ENCODE measurements at regions not wholly inside any gene's neighbourhood (a gene's known extent, or its start where the extent isn't known, plus 50 kb on each side); places are given as distances from the start of the nearest gene placed in this dataset.

- no peak for DNase-seq
These were observed 140.7 kb downstream of the PFKFB3 start for GRCh38 chr10:6343305-6344010.

- no peak for DNase-seq
These were observed 142.7 kb downstream of the PFKFB3 start for GRCh38 chr10:6345404-6345803.

GRCh38 chr10:6346631-6347030 is 143.9 kb downstream of the PFKFB3 start:
- no peak for DNase-seq

GRCh38 chr10:6347391-6347951 is 144.7 kb downstream of the PFKFB3 start:
- peak; percentile 60 for DNase-seq

GRCh38 chr10:6348096-6348874 is 145.6 kb downstream of the PFKFB3 start:
- peak; percentile 84 for DNase-seq

- DNase-seq: no peak
These were observed 147.3 kb downstream of the PFKFB3 start for GRCh38 chr10:6349846-6350535.

GRCh38 chr10:6350609-6351008 is 147.9 kb downstream of the PFKFB3 start:
- no peak for DNase-seq

GRCh38 chr10:6351495-6351894 is 148.8 kb downstream of the PFKFB3 start:
- DNase-seq: no peak

- DNase-seq: no peak
These were observed 150.8 kb downstream of the PFKFB3 start for GRCh38 chr10:6353526-6353925.

- DNase-seq: no peak
These were observed 151.5 kb downstream of the PFKFB3 start for GRCh38 chr10:6354168-6354772.

GRCh38 chr10:6356280-6356793 is 153.6 kb downstream of the PFKFB3 start:
- DNase-seq: no peak

GRCh38 chr10:6361869-6362268 is 159.1 kb downstream of the PFKFB3 start:
- no peak for DNase-seq

GRCh38 chr10:6362879-6363278 is 160.1 kb downstream of the PFKFB3 start:
- DNase-seq: no peak

- no peak for DNase-seq
These were observed 160.8 kb downstream of the PFKFB3 start for GRCh38 chr10:6363511-6363910.

GRCh38 chr10:6364283-6364682 is 161.6 kb downstream of the PFKFB3 start:
- no peak for DNase-seq

GRCh38 chr10:6364893-6365292 is 162.2 kb downstream of the PFKFB3 start:
- no peak for DNase-seq

GRCh38 chr10:6365384-6365783 is 162.7 kb downstream of the PFKFB3 start:
- no peak for DNase-seq

All from activated naive CD4-positive, alpha-beta T cell treated with Interleukin-2 at 50 U/mL for 16 hours (primary cell).